ENCODE measurements at regions not wholly inside any gene's neighbourhood (a gene's known extent, or its start where the extent isn't known, plus 50 kb on each side); places are given as distances from the start of the nearest gene placed in this dataset.

- Histone ChIP-seq H3K4me1 (ENCODE audit: control insufficient read depth, insufficient read depth, low read length) (no peaks in the 10 kb centered on the region), H3K36me3 (ENCODE audit: control insufficient read depth in 2 of 2, insufficient read depth in 1 of 2, low read length in 2 of 2) (no peaks in the 10 kb centered on the region), H3K4me3 (ENCODE audit: low read depth, low read length) (no peak overlapping the region), H3K27ac (ENCODE audit: extremely low read depth, low read depth, low read length) (no peak overlapping the region), H3K9me3 (ENCODE audit: control insufficient read depth, insufficient read depth, low read depth, low read length) (no peaks in the 10 kb centered on the region)
- ChIA-PET POLR2A (no interaction called here), CTCF (no interaction called here)
- TF ChIP-seq ZNF645 (tag by site-specific recombination; IDR thresholded peaks at IDR 0.05) = no peak
- no peak for TF ChIP-seq ZNF544 (tag by site-specific recombination; IDR thresholded peaks at IDR 0.05)
- TF ChIP-seq ZNF114 (tag by site-specific recombination; IDR thresholded peaks at IDR 0.05) = no peak
- TF ChIP-seq ZNF521 (tag by site-specific recombination; IDR thresholded peaks at IDR 0.05) = no peak
- no peak for TF ChIP-seq ZNF214 (tag by site-specific recombination; IDR thresholded peaks at IDR 0.05; ENCODE audit: borderline replicate concordance)
- TF ChIP-seq ZNF16 (tag by site-specific recombination; IDR thresholded peaks at IDR 0.05; ENCODE audit: low read depth) = no peak
- no peak for TF ChIP-seq TRIM28 (IDR thresholded peaks at IDR 0.05; ENCODE audit: borderline replicate concordance, low read length)
- no peak for TF ChIP-seq GLIS1 (tag by site-specific recombination; IDR thresholded peaks at IDR 0.05)
- TF ChIP-seq ZNF366 (tag by site-specific recombination; conservative IDR thresholded peaks at IDR 0.05) = no peak
- TF ChIP-seq ZBTB20 (tag by site-specific recombination; IDR thresholded peaks at IDR 0.05) = no peak
- TF ChIP-seq ZNF560 (tag by site-specific recombination; IDR thresholded peaks at IDR 0.05; ENCODE audit: borderline replicate concordance) = no peak
- no peak for TF ChIP-seq ZNF658 (tag by site-specific recombination; IDR thresholded peaks at IDR 0.05)
- TF ChIP-seq WT1 (tag by site-specific recombination; IDR thresholded peaks at IDR 0.05) = no peak
- TF ChIP-seq REST (tag by site-specific recombination; IDR thresholded peaks at IDR 0.05) = no peak
These were observed 71.7 kb upstream of the FCN1 start for GRCh38 chr9:134989206-134990065.

GRCh38 chr9:134991808-134992754 is 74.4 kb upstream of the FCN1 start:
- POLR2A ChIA-PET = no interaction called here
- CTCF ChIA-PET = interaction anchor here (0.8 to 1.0 kb wide), 2 partner anchors 37 to 95 kb away, joined by 3 read pairs; no protein-coding TSS in a partner anchor
- TF ChIP-seq ZBTB26 (tag by site-specific recombination; optimal IDR thresholded peaks at IDR 0.05) (no peak), ZNF670 (tag by site-specific recombination; IDR thresholded peaks at IDR 0.05; ENCODE audit: low read depth) (no peak), ZNF530 (tag by site-specific recombination; IDR thresholded peaks at IDR 0.05; ENCODE audit: low read depth) (no peak), ZSCAN5A (tag by site-specific recombination; IDR thresholded peaks at IDR 0.05) (no peak), ZNF792 (tag by site-specific recombination; IDR thresholded peaks at IDR 0.05) (no peak), ZSCAN18 (tag by site-specific recombination; IDR thresholded peaks at IDR 0.05) (no peak), ZNF24 (tag by site-specific recombination; IDR thresholded peaks at IDR 0.05) (no peak), ZNF830 (tag by site-specific recombination; IDR thresholded peaks at IDR 0.05; ENCODE audit: low read depth) (no peak), SCRT1 (tag by site-specific recombination; IDR thresholded peaks at IDR 0.05; ENCODE audit: borderline replicate concordance) (no peak), ZNF23 (tag by site-specific recombination; IDR thresholded peaks at IDR 0.05; ENCODE audit: borderline replicate concordance) (no peak), ZSCAN23 (tag by site-specific recombination; IDR thresholded peaks at IDR 0.05) (no peak)

More at GRCh38 chr9:134991808-134992754, 74.4 kb upstream of the FCN1 start:
- Histone ChIP-seq H3K27ac (ENCODE audit: extremely low read depth, low read depth, low read length) (no peak overlapping the region), H3K36me3 (ENCODE audit: control insufficient read depth in 2 of 2, insufficient read depth in 1 of 2, low read length in 2 of 2) (no peaks in the 10 kb centered on the region), H3K4me1 (ENCODE audit: control insufficient read depth, insufficient read depth, low read length) (no peaks in the 10 kb centered on the region), H3K4me3 (ENCODE audit: low read depth, low read length) (no peak overlapping the region), H3K9me3 (ENCODE audit: control insufficient read depth, insufficient read depth, low read depth, low read length) (no peaks in the 10 kb centered on the region)

All from HEK293 (cell line).